ENCODE measurements at regions not wholly inside any gene's neighbourhood (a gene's known extent, or its start where the extent isn't known, plus 50 kb on each side); places are given as distances from the start of the nearest gene placed in this dataset.

- Histone ChIP-seq H3K4me3 (ENCODE audit: low read depth, low read length) (no peak overlapping the region), H3K4me1 (ENCODE audit: control insufficient read depth, insufficient read depth, low read length) (no peaks in the 10 kb centered on the region), H3K36me3 (ENCODE audit: control insufficient read depth in 2 of 2, insufficient read depth in 1 of 2, low read length in 2 of 2) (no peaks in the 10 kb centered on the region), H3K27ac (ENCODE audit: extremely low read depth, low read depth, low read length) (no peak overlapping the region), H3K9me3 (ENCODE audit: control insufficient read depth, insufficient read depth, low read depth, low read length) (no peaks in the 10 kb centered on the region)
- TF ChIP-seq REST (tag by site-specific recombination; IDR thresholded peaks at IDR 0.05), result no peak
- ChIA-PET POLR2A (no interaction called here), CTCF (interaction anchor here (0.6 kb wide), 2 partner anchors 51 to 136 kb away, joined by 3 read pairs; no protein-coding TSS in a partner anchor)
These were observed 71.1 kb downstream of the TMEM114 start for GRCh38 chr16:8519179-8519578.

GRCh38 chr16:8517280-8517679 is 73.0 kb downstream of the TMEM114 start:
- H3K36me3 ChIP-seq (ENCODE audit: control insufficient read depth in 2 of 2, insufficient read depth in 1 of 2, low read length in 2 of 2), result no peaks in the 10 kb centered on the region
- H3K9me3 ChIP-seq (ENCODE audit: control insufficient read depth, insufficient read depth, low read depth, low read length), result no peaks in the 10 kb centered on the region
- ChIA-PET POLR2A (no interaction called here), CTCF (interaction anchor here (0.6 kb wide), 1 partner anchor 154 kb away, joined by 3 read pairs; no protein-coding TSS in a partner anchor)
- no peak overlapping the region for H3K27ac ChIP-seq (ENCODE audit: extremely low read depth, low read depth, low read length)
- H3K4me1 ChIP-seq (ENCODE audit: control insufficient read depth, insufficient read depth, low read length), result no peaks in the 10 kb centered on the region
- TF ChIP-seq ZNF280D (tag by site-specific recombination; IDR thresholded peaks at IDR 0.05) (no peak), ATF2 (tag by site-specific recombination; IDR thresholded peaks at IDR 0.05; ENCODE audit: low read depth) (no peak), ZNF623 (tag by site-specific recombination; IDR thresholded peaks at IDR 0.05) (no peak), ZBTB7A (tag by site-specific recombination; IDR thresholded peaks at IDR 0.05; ENCODE audit: low read depth) (no peak), ZNF362 (tag by site-specific recombination; IDR thresholded peaks at IDR 0.05) (no peak), ZBTB10 (tag by site-specific recombination; IDR thresholded peaks at IDR 0.05) (no peak), ZSCAN18 (tag by site-specific recombination; IDR thresholded peaks at IDR 0.05) (no peak), ZNF16 (tag by site-specific recombination; IDR thresholded peaks at IDR 0.05; ENCODE audit: low read depth) (no peak), ZNF76 (tag by site-specific recombination; IDR thresholded peaks at IDR 0.05; ENCODE audit: borderline replicate concordance, low read depth) (no peak), ZNF248 (tag by site-specific recombination; IDR thresholded peaks at IDR 0.05) (no peak)
- H3K4me3 ChIP-seq (ENCODE audit: low read depth, low read length), result no peak overlapping the region
